Activated T-helper 2 cell treated with anti-CD3 and anti-CD28 coated beads, Interferon-gamma antibody, Interleukin-2, Interleukin-4, amounts not matched to agents 10 μg/mL and 5 μg/mL and 100 μg/mL, durations not matched to agents 14 hours and 24 hours and 36 hours (primary cell): ENCODE measurements at regions not wholly inside any gene's neighbourhood (a gene's known extent, or its start where the extent isn't known, plus 50 kb on each side); places are given as distances from the start of the nearest gene placed in this dataset.
"Not testable (repeated sequence)": the region's sequence is repeated elsewhere in the genome, so short reads cannot be mapped to it uniquely, and the experiment has no call there.

Experiments
- DNase-seq: peaks from one replicate; pipeline ENCODE4 v3.0.0; 2021; ENCODE audit warnings: low spot score
- H3K27ac Mint-ChIP-seq: one replicate; pipeline ENCODE4 v1.8.0; 2021; ENCODE audit warnings: mixed read lengths
- H3K27me3 Mint-ChIP-seq: one replicate; pipeline ENCODE4 v1.8.0; 2021; ENCODE audit warnings: low read depth, mixed read lengths
- H3K36me3 Mint-ChIP-seq: one replicate; pipeline ENCODE4 v1.8.0; 2021; ENCODE audit warnings: low read depth, mixed read lengths
- H3K4me1 Mint-ChIP-seq: one replicate; pipeline ENCODE4 v1.8.0; 2021; ENCODE audit warnings: low read depth, mixed read lengths
- H3K4me3 Mint-ChIP-seq: one replicate; pipeline ENCODE4 v1.8.0; 2021; ENCODE audit warnings: low read depth, mild to moderate bottlenecking, moderate library complexity, mixed read lengths
- H3K9me3 Mint-ChIP-seq: one replicate; pipeline ENCODE4 v1.8.0; 2021; ENCODE audit warnings: mixed read lengths
- intact Hi-C: fragments of 100-400 bp; cut with micrococcal nuclease; formaldehyde crosslinking; loops from one replicate; pipeline ENCODE4 v1.15.1; 2023

GRCh38 chr2:131646220-131646619, 118.5 kb downstream of the CCDC74A start:
- H3K27ac Mint-ChIP-seq, intact Hi-C loops, H3K9me3 Mint-ChIP-seq, DNase-seq, H3K4me1 Mint-ChIP-seq, H3K4me3 Mint-ChIP-seq, H3K36me3 Mint-ChIP-seq: not testable (repeated sequence)
- H3K27me3 Mint-ChIP-seq = peaks cover 43% of the 10 kb centered on the region

GRCh38 chr2:131646669-131647297, 119.1 kb downstream of the CCDC74A start:
- H3K9me3 Mint-ChIP-seq = no peaks in the 10 kb centered on the region
- no peaks in the 10 kb centered on the region for H3K4me1 Mint-ChIP-seq
- DNase-seq = no peak
- H3K36me3 Mint-ChIP-seq = no peaks in the 10 kb centered on the region
- H3K4me3 Mint-ChIP-seq = no peak overlapping the region
- intact Hi-C loops = no loop called here
- H3K27me3 Mint-ChIP-seq = peaks cover 40% of the 10 kb centered on the region
- H3K27ac Mint-ChIP-seq = no peak overlapping the region

- DNase-seq, H3K9me3 Mint-ChIP-seq, H3K4me1 Mint-ChIP-seq, H3K4me3 Mint-ChIP-seq, intact Hi-C loops, H3K27ac Mint-ChIP-seq, H3K36me3 Mint-ChIP-seq: not testable (repeated sequence)
- peaks cover 39% of the 10 kb centered on the region for H3K27me3 Mint-ChIP-seq
Observed at GRCh38 chr2:131648565-131648964, 120.9 kb downstream of the CCDC74A start.

GRCh38 chr2:131652246-131652645, 124.6 kb downstream of the CCDC74A start:
- H3K36me3 Mint-ChIP-seq, H3K4me1 Mint-ChIP-seq, H3K4me3 Mint-ChIP-seq, intact Hi-C loops, DNase-seq, H3K9me3 Mint-ChIP-seq, H3K27ac Mint-ChIP-seq: not testable (repeated sequence)
- H3K27me3 Mint-ChIP-seq = peaks cover 37% of the 10 kb centered on the region

GRCh38 chr2:131654107-131654506, 126.4 kb downstream of the CCDC74A start:
- H3K9me3 Mint-ChIP-seq, H3K4me1 Mint-ChIP-seq, H3K27ac Mint-ChIP-seq, H3K36me3 Mint-ChIP-seq, H3K4me3 Mint-ChIP-seq, intact Hi-C loops, DNase-seq: not testable (repeated sequence)
- peaks cover 28% of the 10 kb centered on the region for H3K27me3 Mint-ChIP-seq

- Mint-ChIP-seq H3K4me1 (no peaks in the 10 kb centered on the region), H3K27me3 (peaks cover 20% of the 10 kb centered on the region), H3K36me3 (no peaks in the 10 kb centered on the region), H3K4me3 (no peak overlapping the region), H3K9me3 (no peaks in the 10 kb centered on the region), H3K27ac (no peak overlapping the region)
- intact Hi-C loops = no loop called here
- DNase-seq = no peak
Observed at GRCh38 chr2:131656816-131657633, 129.3 kb downstream of the CCDC74A start.

GRCh38 chr2:131657895-131658768, 130.4 kb downstream of the CCDC74A start:
- no peak overlapping the region for H3K4me3 Mint-ChIP-seq
- no peak for DNase-seq
- intact Hi-C loops = no loop called here
- H3K9me3 Mint-ChIP-seq = no peaks in the 10 kb centered on the region
- H3K27me3 Mint-ChIP-seq = peaks cover 21% of the 10 kb centered on the region
- H3K4me1 Mint-ChIP-seq = no peaks in the 10 kb centered on the region
- no peak overlapping the region for H3K27ac Mint-ChIP-seq
- no peaks in the 10 kb centered on the region for H3K36me3 Mint-ChIP-seq

GRCh38 chr2:131658769-131659131, 131.1 kb downstream of the CCDC74A start:
- H3K9me3 Mint-ChIP-seq = no peaks in the 10 kb centered on the region
- DNase-seq = no peak
- no peaks in the 10 kb centered on the region for H3K36me3 Mint-ChIP-seq
- H3K4me1 Mint-ChIP-seq = no peaks in the 10 kb centered on the region
- intact Hi-C loops = no loop called here
- peaks cover 21% of the 10 kb centered on the region for H3K27me3 Mint-ChIP-seq
- H3K27ac Mint-ChIP-seq = no peak overlapping the region
- H3K4me3 Mint-ChIP-seq = no peak overlapping the region

GRCh38 chr2:131659168-131659572, 131.5 kb downstream of the CCDC74A start:
- H3K4me3 Mint-ChIP-seq = no peak overlapping the region
- no peaks in the 10 kb centered on the region for H3K4me1 Mint-ChIP-seq
- no peak overlapping the region for H3K27ac Mint-ChIP-seq
- no peaks in the 10 kb centered on the region for H3K9me3 Mint-ChIP-seq
- intact Hi-C loops = no loop called here
- DNase-seq = no peak
- H3K27me3 Mint-ChIP-seq = peaks cover 19% of the 10 kb centered on the region
- H3K36me3 Mint-ChIP-seq = no peaks in the 10 kb centered on the region

- DNase-seq = not testable (repeated sequence)
- peaks cover 22% of the 10 kb centered on the region for H3K27me3 Mint-ChIP-seq
Observed at GRCh38 chr2:131661101-131661782, 133.6 kb downstream of the CCDC74A start.

GRCh38 chr2:131661884-131662535, 134.3 kb downstream of the CCDC74A start:
- not testable (repeated sequence) for H3K4me1 Mint-ChIP-seq, H3K27ac Mint-ChIP-seq

More at GRCh38 chr2:131661101-131661782, 133.6 kb downstream of the CCDC74A start:
- intact Hi-C loops, H3K4me1 Mint-ChIP-seq, H3K4me3 Mint-ChIP-seq, H3K27ac Mint-ChIP-seq, H3K36me3 Mint-ChIP-seq, H3K9me3 Mint-ChIP-seq: not testable (repeated sequence)

GRCh38 chr2:131663501-131663900, 135.8 kb downstream of the CCDC74A start:
- H3K36me3 Mint-ChIP-seq, intact Hi-C loops, H3K27ac Mint-ChIP-seq: not testable (repeated sequence)

More at GRCh38 chr2:131661884-131662535, 134.3 kb downstream of the CCDC74A start:
- H3K9me3 Mint-ChIP-seq, H3K36me3 Mint-ChIP-seq, intact Hi-C loops, H3K4me3 Mint-ChIP-seq, DNase-seq: not testable (repeated sequence)
- H3K27me3 Mint-ChIP-seq = peaks cover 25% of the 10 kb centered on the region

More at GRCh38 chr2:131663501-131663900, 135.8 kb downstream of the CCDC74A start:
- H3K4me1 Mint-ChIP-seq, H3K4me3 Mint-ChIP-seq, H3K9me3 Mint-ChIP-seq, DNase-seq: not testable (repeated sequence)
- H3K27me3 Mint-ChIP-seq = peaks cover 28% of the 10 kb centered on the region
